ENCODE measurements at regions not wholly inside any gene's neighbourhood (a gene's known extent, or its start where the extent isn't known, plus 50 kb on each side); places are given as distances from the start of the nearest gene placed in this dataset.

- H3K4me3 ChIP-seq (ENCODE audit: low read depth, low read length) = no peak overlapping the region
- DNase-seq (ENCODE audit: low read depth) = no peak
- no peak for FAIRE-seq
- TF ChIP-seq CTCF (IDR thresholded peaks at IDR 0.05; ENCODE audit: insufficient read depth, low read length, severe bottlenecking) = no peak
- no peaks in the 10 kb centered on the region for H3K27me3 ChIP-seq (ENCODE audit: control insufficient read depth, insufficient read depth, low read length)
- no peaks in the 10 kb centered on the region for H3K36me3 ChIP-seq (ENCODE audit: control insufficient read depth, insufficient read depth, low read length)
Observed at GRCh38 chr18:66078925-66079800, 328.4 kb downstream of the CDH7 start.

GRCh38 chr18:66077066-66077465, 326.3 kb downstream of the CDH7 start:
- Histone ChIP-seq H3K27me3 (ENCODE audit: control insufficient read depth, insufficient read depth, low read length) (no peaks in the 10 kb centered on the region), H3K4me3 (ENCODE audit: low read depth, low read length) (no peak overlapping the region), H3K36me3 (ENCODE audit: control insufficient read depth, insufficient read depth, low read length) (no peaks in the 10 kb centered on the region)
- TF ChIP-seq CTCF (IDR thresholded peaks at IDR 0.05; ENCODE audit: insufficient read depth, low read length, severe bottlenecking) = no peak
- DNase-seq (ENCODE audit: low read depth) (peak; percentile 26), FAIRE-seq (no peak)

- no peak for FAIRE-seq
- Histone ChIP-seq H3K27me3 (ENCODE audit: control insufficient read depth, insufficient read depth, low read length) (no peaks in the 10 kb centered on the region), H3K36me3 (ENCODE audit: control insufficient read depth, insufficient read depth, low read length) (no peaks in the 10 kb centered on the region), H3K4me3 (ENCODE audit: low read depth, low read length) (no peak overlapping the region)
- no peak for TF ChIP-seq CTCF (IDR thresholded peaks at IDR 0.05; ENCODE audit: insufficient read depth, low read length, severe bottlenecking)
- no peak for DNase-seq (ENCODE audit: low read depth)
Observed at GRCh38 chr18:66066191-66066590, 315.4 kb downstream of the CDH7 start.

- no peak for TF ChIP-seq CTCF (IDR thresholded peaks at IDR 0.05; ENCODE audit: insufficient read depth, low read length, severe bottlenecking)
- Histone ChIP-seq H3K4me3 (ENCODE audit: low read depth, low read length) (no peak overlapping the region), H3K36me3 (ENCODE audit: control insufficient read depth, insufficient read depth, low read length) (no peaks in the 10 kb centered on the region), H3K27me3 (ENCODE audit: control insufficient read depth, insufficient read depth, low read length) (no peaks in the 10 kb centered on the region)
- no peak for DNase-seq (ENCODE audit: low read depth)
- FAIRE-seq = no peak
Observed at GRCh38 chr18:66048406-66048805, 297.6 kb downstream of the CDH7 start.

- H3K27me3 ChIP-seq (ENCODE audit: control insufficient read depth, insufficient read depth, low read length) = no peaks in the 10 kb centered on the region
- H3K4me3 ChIP-seq (ENCODE audit: low read depth, low read length) = no peak overlapping the region
- H3K36me3 ChIP-seq (ENCODE audit: control insufficient read depth, insufficient read depth, low read length) = no peaks in the 10 kb centered on the region
- DNase-seq (ENCODE audit: low read depth) (peak; percentile 27), FAIRE-seq (no peak)
- no peak for TF ChIP-seq CTCF (IDR thresholded peaks at IDR 0.05; ENCODE audit: insufficient read depth, low read length, severe bottlenecking)
Observed at GRCh38 chr18:66046032-66046602, 295.3 kb downstream of the CDH7 start.

Measured in bronchial epithelial cell (primary cell).